DMS53 (cell line): ENCODE measurements at regions not wholly inside any gene's neighbourhood (a gene's known extent, or its start where the extent isn't known, plus 50 kb on each side); places are given as distances from the start of the nearest gene placed in this dataset.

Experiments used
- DNase-seq: peaks from one replicate; lab custom pipeline; 2025; lab: John Stamatoyannopoulos, UW

DNA sequence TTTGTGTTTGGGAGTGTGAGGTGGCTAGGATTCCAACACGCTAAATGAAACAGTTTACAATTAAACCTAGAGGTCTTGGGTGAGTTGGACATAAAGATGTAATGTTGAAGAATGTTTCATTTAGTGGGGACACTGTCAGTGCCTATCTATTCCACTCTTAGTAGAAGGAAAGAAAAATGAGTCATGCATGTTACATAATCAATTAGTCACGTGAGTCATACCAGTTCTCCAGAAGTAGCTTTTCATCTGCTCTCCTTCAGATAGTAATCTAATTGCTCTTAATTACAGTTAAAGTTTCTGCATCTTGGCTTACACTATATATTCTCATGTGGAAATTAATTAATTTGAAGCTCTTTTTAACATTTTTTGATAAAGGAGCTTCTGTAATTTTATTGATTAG is 115.7 kb upstream of the P2RY1 start:
- peak; percentile 37 for DNase-seq

GRCh38 chr3:152720951-152721718 is 113.8 kb upstream of the P2RY1 start:
- DNase-seq, result no peak

GRCh38 chr3:152724270-152724669 is 110.7 kb upstream of the P2RY1 start:
- DNase-seq, result no peak

DNA sequence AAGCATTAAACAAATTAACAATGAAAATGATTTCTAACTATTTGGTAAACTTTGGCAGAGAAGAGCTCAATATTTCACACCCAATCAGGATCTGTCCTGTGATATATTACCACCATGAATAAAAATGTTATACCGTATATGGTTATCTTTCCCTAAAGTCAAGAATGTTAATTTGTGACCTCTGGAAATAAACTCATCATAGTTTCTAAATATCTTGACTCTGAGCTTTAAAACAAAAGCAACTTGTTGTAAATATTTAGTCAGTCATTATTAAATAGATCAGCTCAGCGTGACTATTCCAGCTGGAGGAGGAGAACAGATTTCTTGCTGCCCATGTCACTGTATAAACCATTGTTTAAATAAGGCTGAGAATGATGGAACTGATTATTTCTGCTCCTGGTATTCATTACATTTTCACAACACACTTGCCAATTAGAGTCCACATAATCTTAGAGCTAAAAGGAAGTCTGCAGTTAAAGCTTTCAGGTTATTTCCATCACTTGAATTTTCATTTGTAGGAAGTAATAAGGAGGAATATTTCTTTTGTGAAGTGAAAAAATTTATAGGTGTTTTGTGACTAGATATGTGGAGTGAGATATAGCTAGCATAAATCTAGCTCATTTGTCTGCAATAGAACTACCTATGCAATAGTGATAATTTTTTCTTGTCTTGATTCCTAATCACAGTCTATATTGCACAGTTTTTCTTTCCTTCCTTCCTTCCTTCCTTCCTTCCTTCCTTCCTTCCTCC is 106.5 kb upstream of the P2RY1 start:
- DNase-seq, result no peak

- no peak for DNase-seq
Measured at GRCh38 chr3:152729906-152730305, 105.0 kb upstream of the P2RY1 start.

DNA sequence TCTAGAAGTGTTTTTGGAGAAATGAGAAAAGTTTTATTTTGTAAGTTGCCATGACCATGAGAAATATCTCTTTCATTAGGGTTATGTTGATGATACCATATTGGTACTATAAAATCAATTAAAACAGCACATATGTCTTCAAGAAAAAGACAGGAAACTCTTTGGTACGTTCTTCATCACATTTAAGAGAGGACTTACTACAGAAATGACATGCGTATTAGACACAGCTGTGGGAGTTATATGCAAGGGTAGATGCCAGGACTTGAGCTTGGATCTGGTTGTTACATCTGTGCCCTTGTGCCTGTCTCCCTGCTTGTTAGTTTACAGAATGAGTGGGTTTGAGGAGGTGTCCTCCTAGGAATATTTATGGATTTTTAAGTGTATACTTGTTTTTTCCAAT is 103.4 kb upstream of the P2RY1 start:
- no peak for DNase-seq

GRCh38 chr3:152733584-152734119 is 101.3 kb upstream of the P2RY1 start:
- DNase-seq, result no peak

DNA sequence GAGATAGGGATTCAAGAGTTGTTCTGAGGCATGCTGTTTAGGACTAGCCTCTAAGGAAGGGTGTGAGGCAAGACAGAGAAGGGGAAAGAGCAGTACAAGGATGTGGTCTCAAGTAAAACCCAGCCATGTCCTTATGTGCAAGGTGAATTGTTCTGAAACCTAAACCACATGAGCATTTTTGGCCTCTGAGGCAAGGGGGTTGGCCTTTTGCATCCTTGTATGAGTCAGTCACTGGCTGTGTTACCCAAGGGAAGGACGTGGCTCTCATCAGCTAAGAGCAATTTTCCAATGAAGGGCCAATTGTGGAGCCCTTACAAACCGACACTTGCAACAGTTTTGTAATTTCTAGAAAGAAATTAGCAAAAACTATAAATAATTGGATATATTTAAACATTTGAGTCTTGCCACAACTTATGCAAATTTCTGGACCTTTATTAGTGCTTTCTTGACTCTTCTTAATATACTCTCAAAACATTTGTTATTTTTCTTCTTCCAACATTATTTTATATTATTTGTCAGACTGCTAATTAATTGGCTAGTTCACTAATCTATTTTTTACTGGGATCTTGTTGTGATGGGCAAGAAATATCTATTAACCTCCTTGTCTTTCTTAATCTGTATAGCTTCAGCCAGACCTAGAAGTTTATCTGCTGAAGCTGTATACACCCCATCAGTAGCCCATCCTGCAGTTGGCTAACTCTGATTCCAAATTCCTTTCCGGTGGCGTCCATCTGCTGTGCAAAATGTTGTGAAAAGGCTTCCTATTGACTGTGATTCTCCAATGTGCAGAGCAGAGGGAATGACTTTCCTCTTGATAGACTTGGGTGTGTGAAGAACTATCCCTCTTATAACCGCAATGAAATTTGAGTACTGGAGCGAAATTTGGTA is 97.7 kb upstream of the P2RY1 start:
- no peak for DNase-seq

DNA sequence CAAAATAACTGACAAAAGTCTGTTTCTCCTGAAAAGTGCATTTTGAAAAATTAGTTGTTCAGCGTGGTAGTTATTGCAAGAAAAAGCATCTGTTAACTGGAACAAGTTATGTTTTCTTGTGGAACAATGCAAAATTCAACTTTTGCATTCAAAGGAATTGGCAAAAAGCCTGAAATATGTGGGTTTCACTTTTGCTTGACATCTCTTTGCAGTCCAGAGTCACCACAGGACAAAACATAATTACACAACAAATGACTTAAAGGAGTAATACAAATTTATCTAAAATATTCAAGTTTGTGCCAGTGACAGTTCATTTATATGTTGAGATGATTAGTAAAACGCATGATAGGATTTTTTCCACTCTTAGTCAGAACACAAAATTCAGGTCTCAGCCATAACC is 96.3 kb upstream of the P2RY1 start:
- no peak for DNase-seq

DNA sequence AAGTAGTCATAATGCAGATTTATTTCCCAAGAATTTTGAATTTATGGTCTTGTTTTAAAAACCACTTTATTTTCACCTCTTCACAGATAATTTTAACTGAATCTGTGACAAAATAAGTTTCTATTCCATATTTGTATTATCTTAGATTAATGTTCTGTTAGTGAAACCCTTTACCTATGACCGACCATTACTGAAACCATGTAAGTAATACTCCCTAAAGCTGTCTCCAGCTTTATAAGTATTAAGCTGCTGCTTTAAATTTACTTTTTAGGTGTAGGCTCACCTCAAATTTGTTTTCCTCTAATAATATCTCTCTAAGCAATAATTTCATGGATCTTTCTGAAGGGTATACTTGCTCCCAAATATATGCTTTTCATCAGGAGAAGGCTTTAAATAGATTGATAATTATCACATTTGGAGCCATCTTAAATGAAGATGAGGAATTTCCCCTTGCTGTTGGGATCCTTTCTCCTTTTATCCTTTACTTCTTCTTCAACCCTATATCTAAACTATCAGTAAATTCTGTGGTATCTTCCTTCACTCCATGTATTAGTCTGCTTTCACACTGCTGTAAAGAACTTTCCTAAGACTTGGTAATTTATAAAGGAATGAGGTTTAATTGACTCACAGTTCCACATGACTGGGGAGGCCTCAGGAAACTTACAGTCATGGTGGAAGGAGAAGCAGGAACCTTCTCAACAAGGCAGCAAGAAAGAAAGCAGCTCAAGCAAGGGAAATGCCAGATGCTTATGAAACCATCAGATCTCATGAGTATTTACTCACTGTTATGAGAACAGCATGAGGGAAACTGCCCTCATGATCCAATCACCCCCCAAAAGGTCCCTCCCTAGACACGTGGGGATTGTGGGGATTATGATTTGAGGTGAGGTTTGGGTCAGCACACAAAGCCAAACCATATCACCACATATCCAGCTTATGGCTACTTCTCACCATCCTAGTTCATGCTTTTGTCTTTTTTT is 92.3 kb upstream of the P2RY1 start:
- DNase-seq, result no peak

GRCh38 chr3:152745646-152746045 is 89.3 kb upstream of the P2RY1 start:
- DNase-seq, result no peak

DNA sequence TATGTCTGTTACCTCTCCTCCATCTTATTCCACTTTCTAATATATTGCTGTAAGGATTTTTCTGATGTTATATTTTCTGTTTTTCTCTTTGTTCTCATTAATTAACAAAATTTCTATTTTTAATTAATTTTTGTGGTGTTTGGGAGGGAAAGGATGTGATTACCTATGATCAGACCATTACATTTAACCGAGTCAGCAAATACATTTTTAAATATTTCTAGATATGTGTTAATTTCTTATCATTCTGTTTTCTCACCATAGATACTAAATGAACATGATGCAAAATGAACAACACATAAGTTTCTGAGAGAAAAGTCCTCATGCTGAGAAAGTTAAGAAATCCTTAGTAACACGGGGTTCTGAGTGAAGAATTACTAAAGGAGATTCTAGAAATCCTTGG is 80.6 kb upstream of the P2RY1 start:
- DNase-seq, result no peak

GRCh38 chr3:152756807-152757206 is 78.1 kb upstream of the P2RY1 start:
- no peak for DNase-seq

- no peak for DNase-seq
Measured at GRCh38 chr3:152760024-152760563, 74.8 kb upstream of the P2RY1 start.

DNA sequence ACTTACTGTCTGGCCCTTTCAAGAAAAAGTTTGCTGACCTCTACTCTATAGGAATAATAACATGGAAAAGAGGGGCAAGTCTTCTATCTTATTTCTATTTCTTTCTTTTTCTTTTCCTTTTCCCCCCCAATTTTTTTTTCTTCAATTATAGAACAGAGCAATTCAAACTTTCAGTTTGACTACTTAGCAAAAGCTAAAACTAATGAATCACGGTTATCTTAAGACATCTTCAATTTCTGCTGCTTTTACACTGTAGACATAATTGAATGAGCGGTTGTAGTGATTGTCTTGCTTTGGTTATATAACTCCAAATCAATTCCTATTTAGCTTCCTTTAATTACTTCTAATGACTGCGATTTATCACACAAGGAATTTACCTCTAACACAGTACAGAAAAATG is 74.3 kb upstream of the P2RY1 start:
- no peak for DNase-seq

DNA sequence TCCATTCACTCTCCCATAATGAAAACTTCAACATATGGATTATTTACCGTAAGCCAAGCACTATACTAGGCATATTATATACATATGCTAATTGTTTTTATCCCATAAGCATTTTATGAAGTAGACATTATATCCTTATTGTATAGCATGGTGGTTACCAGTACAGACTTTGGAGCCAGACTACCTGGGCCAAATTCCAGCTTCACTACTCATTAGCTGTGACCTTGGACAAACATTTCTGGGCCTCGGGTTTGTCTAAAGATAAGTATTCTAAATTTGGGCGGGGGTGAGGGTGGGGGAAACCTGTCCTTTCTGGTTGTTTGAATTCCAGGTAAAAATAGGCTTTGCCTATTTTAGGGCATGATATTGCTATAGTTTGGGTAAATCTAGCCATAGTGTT is 66.5 kb upstream of the P2RY1 start:
- no peak for DNase-seq

DNA sequence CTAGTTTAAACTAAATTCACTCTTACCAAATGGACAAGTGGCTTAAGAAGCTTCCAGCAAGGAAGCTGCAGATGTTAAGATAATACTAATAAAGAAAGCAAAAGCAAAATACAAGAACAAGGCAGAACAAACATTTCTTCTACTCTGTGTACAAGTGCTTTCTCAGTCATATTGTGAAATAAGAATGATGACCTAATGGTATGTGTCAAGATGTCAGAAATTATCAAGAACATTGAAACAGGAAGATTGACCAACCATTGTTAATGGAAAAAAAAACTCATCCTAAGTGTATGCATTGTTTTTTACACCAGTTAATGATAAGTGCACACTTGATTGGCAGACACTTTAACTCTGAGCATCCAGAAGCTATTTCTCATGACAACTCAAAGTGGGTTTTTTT is 65.4 kb upstream of the P2RY1 start:
- DNase-seq, result no peak

- DNase-seq, result no peak
Measured at GRCh38 chr3:152770296-152770695, 64.6 kb upstream of the P2RY1 start.

DNA sequence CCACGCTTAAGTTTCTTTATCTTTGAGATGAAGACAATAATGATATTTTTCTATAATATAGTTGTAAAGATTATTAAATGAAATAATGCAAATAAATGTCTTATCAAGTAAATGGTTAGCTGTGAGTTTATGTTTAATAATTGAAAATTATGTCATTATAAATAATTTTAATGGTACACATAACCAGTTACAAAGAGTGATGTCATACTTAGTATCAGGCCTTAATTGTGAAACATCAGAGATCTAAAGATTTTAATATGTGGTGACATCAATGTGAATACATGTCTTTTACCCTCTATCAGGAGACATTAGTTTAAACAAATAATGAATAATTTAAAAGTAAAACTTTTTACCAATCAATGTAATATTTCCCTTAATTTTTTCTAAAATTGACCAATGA is 63.8 kb upstream of the P2RY1 start:
- DNase-seq, result no peak

DNA sequence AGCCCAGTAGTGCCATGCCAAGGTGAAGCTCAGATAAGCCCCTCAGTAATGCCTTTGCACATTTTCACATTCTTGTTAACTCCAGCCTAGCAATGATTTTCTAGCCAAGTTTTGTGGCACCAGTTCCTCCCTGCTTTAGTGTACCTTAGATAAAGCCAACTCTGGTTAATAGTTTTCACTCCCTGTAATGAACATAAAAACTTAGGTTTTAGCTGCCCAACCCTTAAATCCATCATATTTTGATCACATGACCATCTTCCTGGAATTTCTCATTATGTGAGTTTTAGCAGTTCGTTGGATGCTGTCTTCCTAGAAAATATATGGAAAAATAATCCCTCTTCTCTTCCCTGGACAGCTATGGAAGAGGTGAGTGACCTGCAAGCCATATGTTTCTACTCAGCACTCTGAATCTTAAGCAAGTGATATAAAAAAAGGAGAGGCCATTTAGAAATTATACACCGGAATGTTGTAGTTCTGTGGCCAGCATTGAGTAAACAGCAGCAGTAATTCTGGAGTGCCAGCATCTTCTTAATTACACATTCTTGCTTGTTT is 62.2 kb upstream of the P2RY1 start:
- no peak for DNase-seq

- no peak for DNase-seq
Measured at GRCh38 chr3:152773633-152774032, 61.3 kb upstream of the P2RY1 start.
